IPS-18a (cell line): ENCODE measurements at regions not wholly inside any gene's neighbourhood (a gene's known extent, or its start where the extent isn't known, plus 50 kb on each side); places are given as distances from the start of the nearest gene placed in this dataset.

Source experiments
- H3K27ac ChIP-seq: one replicate; pipeline ENCODE4 v1.5.1; 2013; ENCODE audit warnings: low read length
- H3K27me3 ChIP-seq: one replicate; pipeline ENCODE4 v1.6.1; 2013; ENCODE audit warnings: mild to moderate bottlenecking, low read length; ENCODE audit not compliant: control insufficient read depth, insufficient read depth
- H3K36me3 ChIP-seq: one replicate; pipeline ENCODE4 v1.6.1; 2013; ENCODE audit warnings: low read depth, low read length; ENCODE audit not compliant: control insufficient read depth
- H3K4me1 ChIP-seq: one replicate; pipeline ENCODE4 v1.6.1; 2013; ENCODE audit warnings: low read depth, low read length; ENCODE audit not compliant: control insufficient read depth
- H3K4me3 ChIP-seq: one replicate; pipeline ENCODE4 v1.5.1; 2013; ENCODE audit warnings: low read length
- H3K9ac ChIP-seq: one replicate; pipeline ENCODE4 v1.6.1; 2013; ENCODE audit warnings: mild to moderate bottlenecking, low read length, moderate library complexity
- H3K9me3 ChIP-seq: one replicate; pipeline ENCODE4 v1.6.1; 2013; ENCODE audit warnings: low read depth, low read length; ENCODE audit not compliant: control insufficient read depth

- Histone ChIP-seq H3K36me3 (no peaks in the 10 kb centered on the region), H3K9me3 (no peaks in the 10 kb centered on the region), H3K9ac (no peak overlapping the region), H3K4me3 (no peak overlapping the region), H3K4me1 (peaks cover 12% of the 10 kb centered on the region), H3K27ac (no peak overlapping the region), H3K27me3 (no peaks in the 10 kb centered on the region)
Observed at GRCh38 chr10:2628705-2629104, 438.6 kb upstream of the PFKP start.

- Histone ChIP-seq H3K27me3 (no peaks in the 10 kb centered on the region), H3K9me3 (no peaks in the 10 kb centered on the region), H3K36me3 (no peaks in the 10 kb centered on the region), H3K4me1 (peaks cover 12% of the 10 kb centered on the region), H3K4me3 (no peak overlapping the region), H3K27ac (no peak overlapping the region), H3K9ac (no peak overlapping the region)
Observed at GRCh38 chr10:2627969-2628368, 439.4 kb upstream of the PFKP start.

- Histone ChIP-seq H3K9me3 (no peaks in the 10 kb centered on the region), H3K27me3 (no peaks in the 10 kb centered on the region), H3K36me3 (no peaks in the 10 kb centered on the region)
Observed at GRCh38 chr10:2625094-2625493, 442.3 kb upstream of the PFKP start.

GRCh38 chr10:2623675-2624274 is 443.6 kb upstream of the PFKP start:
- no peak overlapping the region for H3K9ac ChIP-seq
- H3K36me3 ChIP-seq, result no peaks in the 10 kb centered on the region
- no peak overlapping the region for H3K27ac ChIP-seq
- H3K4me1 ChIP-seq, result peaks cover 22% of the 10 kb centered on the region
- no peak overlapping the region for H3K4me3 ChIP-seq
- no peaks in the 10 kb centered on the region for H3K9me3 ChIP-seq
- no peaks in the 10 kb centered on the region for H3K27me3 ChIP-seq

More at GRCh38 chr10:2625094-2625493, 442.3 kb upstream of the PFKP start:
- Histone ChIP-seq H3K4me3 (no peak overlapping the region), H3K27ac (no peak overlapping the region), H3K9ac (no peak overlapping the region), H3K4me1 (peaks cover 22% of the 10 kb centered on the region)

- H3K4me1 ChIP-seq, result peaks cover 10% of the 10 kb centered on the region
- H3K36me3 ChIP-seq, result no peaks in the 10 kb centered on the region
- H3K4me3 ChIP-seq, result no peak overlapping the region
- H3K27ac ChIP-seq, result no peak overlapping the region
- no peaks in the 10 kb centered on the region for H3K9me3 ChIP-seq
- no peaks in the 10 kb centered on the region for H3K27me3 ChIP-seq
- H3K9ac ChIP-seq, result peak overlapping the region; percentile 10
Observed at GRCh38 chr10:2620827-2621521, 446.4 kb upstream of the PFKP start.

- no peak overlapping the region for H3K4me3 ChIP-seq
Observed at GRCh38 chr10:2619916-2620315, 447.4 kb upstream of the PFKP start.

GRCh38 chr10:2619472-2619871 is 447.9 kb upstream of the PFKP start:
- no peaks in the 10 kb centered on the region for H3K9me3 ChIP-seq

More at GRCh38 chr10:2619916-2620315, 447.4 kb upstream of the PFKP start:
- Histone ChIP-seq H3K9ac (no peak overlapping the region), H3K27ac (no peak overlapping the region), H3K9me3 (no peaks in the 10 kb centered on the region), H3K4me1 (peaks cover 10% of the 10 kb centered on the region), H3K27me3 (no peaks in the 10 kb centered on the region), H3K36me3 (no peaks in the 10 kb centered on the region)

GRCh38 chr10:2618690-2619089 is 448.7 kb upstream of the PFKP start:
- Histone ChIP-seq H3K9ac (no peak overlapping the region), H3K27ac (no peak overlapping the region), H3K9me3 (no peaks in the 10 kb centered on the region), H3K4me1 (peaks cover 10% of the 10 kb centered on the region), H3K36me3 (no peaks in the 10 kb centered on the region), H3K4me3 (no peak overlapping the region), H3K27me3 (no peaks in the 10 kb centered on the region)

More at GRCh38 chr10:2619472-2619871, 447.9 kb upstream of the PFKP start:
- H3K36me3 ChIP-seq, result no peaks in the 10 kb centered on the region
- no peak overlapping the region for H3K4me3 ChIP-seq
- no peaks in the 10 kb centered on the region for H3K27me3 ChIP-seq
- no peak overlapping the region for H3K9ac ChIP-seq
- H3K4me1 ChIP-seq, result peaks cover 10% of the 10 kb centered on the region
- no peak overlapping the region for H3K27ac ChIP-seq

GRCh38 chr10:2616215-2616614 is 451.1 kb upstream of the PFKP start:
- Histone ChIP-seq H3K9me3 (no peaks in the 10 kb centered on the region), H3K27ac (no peak overlapping the region), H3K36me3 (no peaks in the 10 kb centered on the region), H3K4me1 (peaks cover 9% of the 10 kb centered on the region), H3K27me3 (no peaks in the 10 kb centered on the region), H3K9ac (no peak overlapping the region), H3K4me3 (no peak overlapping the region)

GRCh38 chr10:2611603-2612002 is 455.7 kb upstream of the PFKP start:
- Histone ChIP-seq H3K27ac (no peak overlapping the region), H3K4me1 (peaks cover 6% of the 10 kb centered on the region)

GRCh38 chr10:2610946-2611345 is 456.4 kb upstream of the PFKP start:
- Histone ChIP-seq H3K9ac (no peak overlapping the region), H3K9me3 (no peaks in the 10 kb centered on the region), H3K36me3 (no peaks in the 10 kb centered on the region), H3K4me1 (peaks cover 6% of the 10 kb centered on the region), H3K4me3 (no peak overlapping the region), H3K27ac (no peak overlapping the region), H3K27me3 (no peaks in the 10 kb centered on the region)

More at GRCh38 chr10:2611603-2612002, 455.7 kb upstream of the PFKP start:
- Histone ChIP-seq H3K4me3 (no peak overlapping the region), H3K36me3 (no peaks in the 10 kb centered on the region), H3K9me3 (no peaks in the 10 kb centered on the region), H3K9ac (no peak overlapping the region), H3K27me3 (no peaks in the 10 kb centered on the region)

- H3K9ac ChIP-seq, result no peak overlapping the region
- H3K27ac ChIP-seq, result no peak overlapping the region
- no peaks in the 10 kb centered on the region for H3K9me3 ChIP-seq
- no peak overlapping the region for H3K4me3 ChIP-seq
- H3K27me3 ChIP-seq, result no peaks in the 10 kb centered on the region
- H3K4me1 ChIP-seq, result no peaks in the 10 kb centered on the region
- no peaks in the 10 kb centered on the region for H3K36me3 ChIP-seq
Observed at GRCh38 chr10:2604891-2605290, 462.5 kb upstream of the PFKP start.
